ENCODE measurements at regions not wholly inside any gene's neighbourhood (a gene's known extent, or its start where the extent isn't known, plus 50 kb on each side); places are given as distances from the start of the nearest gene placed in this dataset.

DNA sequence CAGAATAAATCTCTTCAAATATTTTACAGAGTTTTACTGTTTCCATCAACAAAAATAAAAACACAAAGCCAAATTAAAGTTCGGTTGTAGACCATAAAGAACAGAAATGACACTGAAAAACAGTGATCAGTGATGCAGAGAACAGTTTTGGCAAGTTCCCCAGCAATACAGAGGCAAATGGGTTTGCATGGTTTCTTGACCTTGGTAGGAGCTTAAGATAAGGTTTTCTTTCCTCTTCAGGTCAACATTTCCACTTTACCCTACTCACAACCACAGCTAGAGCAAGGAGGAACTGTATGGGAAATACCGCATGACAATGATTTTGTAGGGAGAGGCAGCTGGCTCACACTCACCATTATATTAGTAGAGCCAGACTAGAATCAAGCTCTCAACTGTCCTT is 199.5 kb downstream of the SH2D4B start:
- no peaks in the 10 kb centered on the region for H3K9me3 ChIP-seq
- no peaks in the 10 kb centered on the region for H3K4me1 ChIP-seq
- H3K36me3 ChIP-seq = no peaks in the 10 kb centered on the region
- intact Hi-C loops (cut with DNase I; ENCODE audit: low total_unique reads) = no loop called here
- H3K27me3 ChIP-seq = peaks cover 0 to 5% (median 0%) of the 10 kb centered on the region in 3 donors
- 76 to 86% (median 83%) methylated on average over 2 of the region's 2 CpGs for WGBS, 5 donors
- TF ChIP-seq POLR2AphosphoS5 (IDR thresholded peaks at IDR 0.05) = no peak
- TF ChIP-seq, protein P1, sequence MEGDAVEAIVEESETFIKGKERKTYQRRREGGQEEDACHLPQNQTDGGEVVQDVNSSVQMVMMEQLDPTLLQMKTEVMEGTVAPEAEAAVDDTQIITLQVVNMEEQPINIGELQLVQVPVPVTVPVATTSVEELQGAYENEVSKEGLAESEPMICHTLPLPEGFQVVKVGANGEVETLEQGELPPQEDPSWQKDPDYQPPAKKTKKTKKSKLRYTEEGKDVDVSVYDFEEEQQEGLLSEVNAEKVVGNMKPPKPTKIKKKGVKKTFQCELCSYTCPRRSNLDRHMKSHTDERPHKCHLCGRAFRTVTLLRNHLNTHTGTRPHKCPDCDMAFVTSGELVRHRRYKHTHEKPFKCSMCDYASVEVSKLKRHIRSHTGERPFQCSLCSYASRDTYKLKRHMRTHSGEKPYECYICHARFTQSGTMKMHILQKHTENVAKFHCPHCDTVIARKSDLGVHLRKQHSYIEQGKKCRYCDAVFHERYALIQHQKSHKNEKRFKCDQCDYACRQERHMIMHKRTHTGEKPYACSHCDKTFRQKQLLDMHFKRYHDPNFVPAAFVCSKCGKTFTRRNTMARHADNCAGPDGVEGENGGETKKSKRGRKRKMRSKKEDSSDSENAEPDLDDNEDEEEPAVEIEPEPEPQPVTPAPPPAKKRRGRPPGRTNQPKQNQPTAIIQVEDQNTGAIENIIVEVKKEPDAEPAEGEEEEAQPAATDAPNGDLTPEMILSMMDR (IDR thresholded peaks at IDR 0.05) = no peak
- no peak for TF ChIP-seq EP300 (IDR thresholded peaks at IDR 0.05)
- TF ChIP-seq POLR2A (IDR thresholded peaks at IDR 0.05) = no peak
- H3K4me3 ChIP-seq = no peak overlapping the region
- no peak for DNase-seq
- H3K27ac ChIP-seq = no peak overlapping the region

DNA sequence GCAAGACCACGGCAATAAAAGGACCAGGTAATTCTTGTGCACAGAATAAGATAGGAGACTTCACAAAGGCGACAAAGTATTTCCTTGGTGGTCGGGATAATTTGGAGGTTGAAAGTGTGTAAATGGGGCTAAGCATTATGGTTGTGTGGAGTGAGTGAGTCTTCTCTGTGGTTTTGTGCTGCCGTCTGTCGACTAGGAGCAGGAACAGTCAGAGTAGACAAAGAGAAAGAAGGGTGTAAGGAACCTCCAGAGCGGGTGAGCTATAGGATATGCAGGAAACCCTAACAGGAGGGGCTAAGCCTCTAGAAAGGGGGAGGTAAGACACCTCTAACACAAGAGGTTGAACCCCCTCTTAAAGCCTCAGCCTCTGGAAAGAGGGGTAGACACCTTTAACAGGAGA is 201.6 kb downstream of the SH2D4B start:
- TF ChIP-seq POLR2AphosphoS5 (IDR thresholded peaks at IDR 0.05) (no peak), POLR2A (IDR thresholded peaks at IDR 0.05) (no peak), EP300 (IDR thresholded peaks at IDR 0.05) (no peak)
- TF ChIP-seq, protein P1 (IDR thresholded peaks at IDR 0.05) = no peak
- Histone ChIP-seq H3K9me3 (no peaks in the 10 kb centered on the region), H3K27ac (no peak overlapping the region), H3K36me3 (no peaks in the 10 kb centered on the region), H3K27me3 (peaks cover 0 to 5% (median 0%) of the 10 kb centered on the region in 3 donors), H3K4me3 (no peak overlapping the region), H3K4me1 (no peaks in the 10 kb centered on the region)
- DNase-seq = no peak
- WGBS, 5 donors = 84 to 90% (median 87%) methylated on average over 6 of the region's 6 CpGs
- intact Hi-C loops (cut with DNase I; ENCODE audit: low total_unique reads) = no loop called here

DNA sequence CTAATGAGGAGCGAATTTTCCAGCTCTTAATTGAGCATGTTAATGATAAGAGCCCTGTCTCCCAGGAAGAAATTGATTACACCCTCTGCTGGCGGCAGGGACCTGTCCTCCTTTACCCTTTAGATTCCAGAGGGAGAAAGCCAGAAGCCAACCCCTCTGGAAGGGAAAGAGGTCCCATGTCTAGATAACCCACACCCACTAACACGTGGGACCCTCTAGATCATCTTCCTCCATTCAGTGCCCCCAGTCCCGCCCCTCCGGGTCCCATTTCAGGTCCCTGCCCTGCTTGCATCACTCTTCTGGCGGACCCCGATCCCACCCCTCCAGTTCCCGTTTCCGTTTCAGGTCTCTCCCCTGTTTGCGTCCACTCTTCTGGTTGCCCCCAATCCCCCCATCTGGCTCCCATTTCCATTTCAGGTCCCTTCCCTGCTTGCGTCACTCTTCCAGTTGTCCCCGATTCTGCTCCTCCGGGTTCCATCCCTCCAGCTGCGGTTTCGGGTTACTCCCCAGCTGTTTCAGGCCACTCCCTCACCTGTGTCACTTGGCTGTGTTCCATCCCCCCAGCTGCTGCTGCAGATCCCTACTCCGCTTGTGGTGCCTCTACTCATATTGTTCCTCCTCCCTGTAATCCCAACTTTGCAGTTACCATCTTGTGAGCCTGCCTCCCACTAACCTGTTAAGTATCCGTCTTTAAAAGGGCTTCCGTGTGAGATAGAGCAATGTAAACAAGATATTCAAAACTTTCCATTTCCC is 202.4 kb downstream of the SH2D4B start:
- intact Hi-C loops (cut with DNase I; ENCODE audit: low total_unique reads) = no loop called here
- 72 to 76% (median 75%) methylated on average over 18 of the region's 18 CpGs for WGBS, 5 donors

DNA sequence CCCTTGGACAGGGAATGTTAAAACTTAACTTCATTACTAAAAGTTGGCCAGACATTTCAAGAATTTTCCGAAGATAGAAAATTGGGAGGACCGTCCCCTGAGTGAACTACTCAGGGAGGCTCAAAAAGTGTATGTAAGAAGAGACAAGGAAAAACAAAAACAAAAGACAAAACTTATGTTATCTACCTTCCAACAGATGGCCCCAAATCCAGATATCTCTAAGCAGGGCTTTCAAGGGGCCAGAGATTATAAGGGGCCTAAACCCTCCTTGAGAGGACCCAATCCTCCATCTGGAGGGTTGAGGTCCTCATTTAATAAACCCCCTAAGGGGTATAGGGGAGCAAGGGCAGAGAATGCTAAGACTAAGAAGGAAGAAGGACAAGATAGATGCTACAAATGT is 203.6 kb downstream of the SH2D4B start:
- Histone ChIP-seq H3K27me3 (peaks cover 0 to 5% (median 0%) of the 10 kb centered on the region in 3 donors), H3K9me3 (no peaks in the 10 kb centered on the region), H3K36me3 (no peaks in the 10 kb centered on the region), H3K4me1 (no peaks in the 10 kb centered on the region), H3K4me3 (no peak overlapping the region), H3K27ac (no peak overlapping the region)
- DNase-seq = no peak
- TF ChIP-seq, protein P1 (IDR thresholded peaks at IDR 0.05) = no peak
- TF ChIP-seq EP300 (IDR thresholded peaks at IDR 0.05) (no peak), POLR2A (IDR thresholded peaks at IDR 0.05) (no peak), POLR2AphosphoS5 (IDR thresholded peaks at IDR 0.05) (no peak)
- intact Hi-C loops (cut with DNase I; ENCODE audit: low total_unique reads) = no loop called here
- WGBS, 5 donors = 90 to 98% (median 94%) methylated on average over 2 of the region's 2 CpGs

More for the DNA sequence above, 202.4 kb downstream of the SH2D4B start:
- DNase-seq = no peak
- no peaks in the 10 kb centered on the region for H3K9me3 ChIP-seq
- no peak overlapping the region for H3K4me3 ChIP-seq
- peaks cover 0 to 5% (median 0%) of the 10 kb centered on the region in 3 donors for H3K27me3 ChIP-seq
- TF ChIP-seq EP300 (IDR thresholded peaks at IDR 0.05) = no peak
- TF ChIP-seq, protein P1 (IDR thresholded peaks at IDR 0.05) = no peak
- no peak for TF ChIP-seq POLR2AphosphoS5 (IDR thresholded peaks at IDR 0.05)
- no peak for TF ChIP-seq POLR2A (IDR thresholded peaks at IDR 0.05)
- H3K36me3 ChIP-seq = no peaks in the 10 kb centered on the region
- H3K27ac ChIP-seq = no peak overlapping the region
- no peaks in the 10 kb centered on the region for H3K4me1 ChIP-seq

Measured in stomach (tissue), 8 donors.